Adrenal gland (tissue), 5 donors: ENCODE measurements at regions not wholly inside any gene's neighbourhood (a gene's known extent, or its start where the extent isn't known, plus 50 kb on each side); places are given as distances from the start of the nearest gene placed in this dataset.

ENCODE experiments used
- CTCF ChIP-seq, 6 experiments: fragments of 450-650 bp in 4 of 6; fragments of 200-600 bp in 2 of 6; sonication (generic) in 1 of 6; IDR thresholded peaks; 1 replicate in 5 of 6; 2 replicates in 1 of 6; pipeline versions ENCODE4 v1.5.1 to v1.8.0; 2016 to 2021; ENCODE audit warnings: antibody characterized with exemption in 6 of 6, mild to moderate bottlenecking in 2 of 6, moderate library complexity in 1 of 6
- POLR2A ChIP-seq, 2 donors: fragments of 450-650 bp; IDR thresholded peaks; one replicate each; pipeline ENCODE4 v1.6.1; 2017; ENCODE audit warnings: antibody characterized with exemption in 2 of 2, mild to moderate bottlenecking in 2 of 2, moderate library complexity in 1 of 2
- donor health status: DM: no; HTN: no; CAD: no.

GRCh38 chrX:63470506-63470905 is 119.4 kb upstream of the SPIN4 start:
- TF ChIP-seq CTCF (IDR thresholded peaks at IDR 0.05) (no peak), POLR2A (IDR thresholded peaks at IDR 0.05) (no peak)
